ENCODE measurements at regions not wholly inside any gene's neighbourhood (a gene's known extent, or its start where the extent isn't known, plus 50 kb on each side); places are given as distances from the start of the nearest gene placed in this dataset.

DNA sequence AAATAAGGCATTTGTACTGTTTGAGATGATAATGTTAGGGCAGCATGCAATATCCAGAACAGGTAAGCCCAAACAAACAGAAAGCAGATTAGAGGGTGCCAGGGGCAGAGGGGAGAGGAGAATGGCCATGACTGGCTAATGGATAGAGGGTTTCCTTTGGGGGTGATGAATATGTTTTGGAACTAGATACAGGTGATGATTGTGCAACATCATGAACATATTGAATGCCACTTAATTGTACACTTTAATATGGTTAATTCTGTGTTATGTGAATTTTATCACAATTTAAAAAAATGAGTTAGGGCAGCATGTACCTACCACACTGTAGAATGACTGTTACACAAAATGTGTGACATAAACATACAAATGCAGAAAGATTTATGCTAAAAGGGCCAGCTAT, 255.5 kb upstream of the FN1 start:
- no peak for TF ChIP-seq POLR2A (IDR thresholded peaks at IDR 0.05)
- TF ChIP-seq CTCF (IDR thresholded peaks at IDR 0.05), result no peak
- H3K9me3 ChIP-seq, result no peaks in the 10 kb centered on the region
- no peaks in the 10 kb centered on the region for H3K27me3 ChIP-seq
- no peak overlapping the region for H3K27ac ChIP-seq
- intact Hi-C loops (cut with DNase I), result no loop called here
- DNase-seq, result no peak
- H3K4me1 ChIP-seq, result peaks cover 0 to 11% (median 0%) of the 10 kb centered on the region in 3 donors
- no peaks in the 10 kb centered on the region for H3K36me3 ChIP-seq
- no peak overlapping the region for H3K4me3 ChIP-seq

DNA sequence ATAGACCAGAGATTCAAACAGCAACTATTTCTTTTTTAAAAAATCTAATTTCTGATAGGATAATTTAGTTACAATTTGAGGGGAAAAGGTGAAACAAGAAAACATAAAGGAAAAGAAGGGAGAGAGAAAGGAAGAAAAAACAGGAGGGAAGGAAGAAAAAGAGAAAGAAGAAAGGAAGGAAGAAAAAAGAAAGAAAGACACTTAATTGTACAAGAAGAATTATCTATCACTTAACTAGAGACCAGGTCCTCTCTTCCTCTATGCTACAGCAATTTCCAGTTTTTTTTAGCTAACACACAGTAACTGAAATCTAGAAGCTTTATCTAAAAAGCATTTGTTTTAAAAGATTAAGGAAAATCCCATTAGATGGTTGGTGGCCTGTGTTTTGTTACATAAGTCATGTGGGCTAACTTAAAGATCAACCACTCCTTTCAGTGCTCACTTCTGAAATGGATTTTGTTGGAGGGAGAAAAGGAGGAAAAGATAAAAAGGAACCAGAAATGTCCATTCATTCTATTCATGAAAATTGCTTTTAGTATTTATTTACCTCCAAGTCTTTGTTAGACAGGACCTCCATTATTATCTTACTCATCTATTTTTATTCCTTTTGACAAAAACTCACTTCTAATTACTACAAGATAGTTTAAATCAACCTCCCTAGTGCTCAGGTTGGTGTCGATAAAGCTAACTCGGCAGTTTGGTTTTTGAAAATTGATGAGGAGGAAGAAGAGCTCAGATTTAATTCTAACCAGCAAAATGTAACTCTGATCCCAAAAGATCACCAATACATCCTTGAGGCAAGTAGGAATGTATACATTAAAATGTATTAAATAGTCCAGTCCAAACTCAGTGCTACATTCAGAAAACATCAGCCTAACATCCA, 251.5 kb upstream of the FN1 start:
- intact Hi-C loops (cut with DNase I), result no loop called here
- Histone ChIP-seq H3K27ac (no peak overlapping the region), H3K4me1 (no peaks in the 10 kb centered on the region), H3K36me3 (no peaks in the 10 kb centered on the region), H3K9me3 (no peaks in the 10 kb centered on the region), H3K27me3 (no peaks in the 10 kb centered on the region), H3K4me3 (no peak overlapping the region)
- no peak for DNase-seq
- TF ChIP-seq POLR2A (IDR thresholded peaks at IDR 0.05) (no peak), CTCF (IDR thresholded peaks at IDR 0.05) (no peak)
- WGBS, 2 donors, result 82 to 87% methylated on average over 2 of the region's 2 CpGs

- Histone ChIP-seq H3K36me3 (no peaks in the 10 kb centered on the region), H3K4me3 (no peak overlapping the region), H3K4me1 (no peaks in the 10 kb centered on the region), H3K27me3 (no peaks in the 10 kb centered on the region), H3K27ac (no peak overlapping the region), H3K9me3 (no peaks in the 10 kb centered on the region)
- no peak for DNase-seq
- 46 to 52% methylated on average over 1 of the region's 1 CpG for WGBS, 2 donors
- intact Hi-C loops (cut with DNase I), result no loop called here
- no peak for TF ChIP-seq CTCF (IDR thresholded peaks at IDR 0.05)
- TF ChIP-seq POLR2A (IDR thresholded peaks at IDR 0.05), result no peak
Observed at GRCh38 chr2:215685238-215685990, 249.5 kb upstream of the FN1 start.

- Histone ChIP-seq H3K27ac (no peak overlapping the region), H3K36me3 (no peaks in the 10 kb centered on the region), H3K4me1 (no peaks in the 10 kb centered on the region), H3K4me3 (no peak overlapping the region), H3K27me3 (no peaks in the 10 kb centered on the region), H3K9me3 (no peaks in the 10 kb centered on the region)
- WGBS, 2 donors, result 82 to 90% methylated on average over 4 of the region's 4 CpGs
- no peak for DNase-seq
- intact Hi-C loops (cut with DNase I), result no loop called here
- TF ChIP-seq POLR2A (IDR thresholded peaks at IDR 0.05) (no peak), CTCF (IDR thresholded peaks at IDR 0.05) (no peak)
Observed at GRCh38 chr2:215684448-215685237, 248.8 kb upstream of the FN1 start.
